ENCODE measurements at regions not wholly inside any gene's neighbourhood (a gene's known extent, or its start where the extent isn't known, plus 50 kb on each side); places are given as distances from the start of the nearest gene placed in this dataset.

DNA sequence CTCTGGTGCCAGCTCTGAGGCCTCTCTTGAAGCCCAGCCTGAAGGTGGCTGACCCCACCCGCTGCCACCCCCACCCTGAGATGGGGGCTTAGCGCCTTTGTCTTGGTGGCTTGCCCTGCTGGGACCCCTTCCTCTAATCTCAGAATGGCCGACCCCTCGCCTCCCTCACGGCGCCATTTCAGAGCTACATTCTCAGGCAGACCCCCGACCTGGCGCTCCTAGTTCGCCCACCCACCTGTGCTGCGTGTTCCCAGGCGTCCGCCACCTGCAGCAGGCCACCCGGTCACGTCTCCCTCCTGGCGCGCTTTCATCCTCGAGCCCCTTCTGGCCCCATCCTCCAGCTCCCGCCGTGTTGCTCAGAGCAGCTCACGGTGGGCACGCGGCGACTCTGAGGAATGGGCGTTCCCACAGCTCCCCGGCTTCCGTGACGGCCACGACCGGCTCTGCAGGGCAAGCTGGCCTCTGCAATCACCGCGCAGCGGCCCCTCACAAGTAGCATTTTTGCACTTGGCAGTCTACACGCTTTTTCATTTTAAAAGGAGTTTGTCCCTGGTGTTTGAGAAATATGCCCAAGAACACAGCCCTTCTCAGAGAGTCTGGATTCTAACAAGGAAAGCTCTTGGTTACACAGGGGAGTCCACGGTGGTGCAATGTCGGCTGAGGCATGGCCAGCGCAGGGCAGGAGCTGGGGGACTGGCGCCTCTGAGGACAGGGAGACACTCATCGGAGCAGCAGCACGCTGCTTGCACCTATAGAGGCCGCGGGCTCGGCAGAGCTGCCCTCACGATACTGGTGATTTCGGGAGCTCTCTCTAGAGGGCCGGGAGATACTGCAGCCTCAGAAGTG lies 105.7 kb upstream of the C14orf180 start:
- no peak for ATAC-seq (ENCODE audit: low FRiP score)
- DNase-seq (ENCODE audit: low spot score), result no peak
- TF ChIP-seq, protein P1, sequence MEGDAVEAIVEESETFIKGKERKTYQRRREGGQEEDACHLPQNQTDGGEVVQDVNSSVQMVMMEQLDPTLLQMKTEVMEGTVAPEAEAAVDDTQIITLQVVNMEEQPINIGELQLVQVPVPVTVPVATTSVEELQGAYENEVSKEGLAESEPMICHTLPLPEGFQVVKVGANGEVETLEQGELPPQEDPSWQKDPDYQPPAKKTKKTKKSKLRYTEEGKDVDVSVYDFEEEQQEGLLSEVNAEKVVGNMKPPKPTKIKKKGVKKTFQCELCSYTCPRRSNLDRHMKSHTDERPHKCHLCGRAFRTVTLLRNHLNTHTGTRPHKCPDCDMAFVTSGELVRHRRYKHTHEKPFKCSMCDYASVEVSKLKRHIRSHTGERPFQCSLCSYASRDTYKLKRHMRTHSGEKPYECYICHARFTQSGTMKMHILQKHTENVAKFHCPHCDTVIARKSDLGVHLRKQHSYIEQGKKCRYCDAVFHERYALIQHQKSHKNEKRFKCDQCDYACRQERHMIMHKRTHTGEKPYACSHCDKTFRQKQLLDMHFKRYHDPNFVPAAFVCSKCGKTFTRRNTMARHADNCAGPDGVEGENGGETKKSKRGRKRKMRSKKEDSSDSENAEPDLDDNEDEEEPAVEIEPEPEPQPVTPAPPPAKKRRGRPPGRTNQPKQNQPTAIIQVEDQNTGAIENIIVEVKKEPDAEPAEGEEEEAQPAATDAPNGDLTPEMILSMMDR (IDR thresholded peaks at IDR 0.05), result no peak

GRCh38 chr14:104474495-104475213 lies 104.9 kb upstream of the C14orf180 start:
- DNase-seq (ENCODE audit: low spot score) (no peak), ATAC-seq (ENCODE audit: low FRiP score) (no peak)
- TF ChIP-seq, protein P1 (IDR thresholded peaks at IDR 0.05), result no peak

- TF ChIP-seq, protein P1 (IDR thresholded peaks at IDR 0.05), result no peak
- ATAC-seq (ENCODE audit: low FRiP score) (no peak), DNase-seq (ENCODE audit: low spot score) (no peak)
These were observed 104.3 kb upstream of the C14orf180 start for GRCh38 chr14:104475256-104475655.

GRCh38 chr14:104475802-104476201 lies 103.8 kb upstream of the C14orf180 start:
- DNase-seq (ENCODE audit: low spot score) (no peak), ATAC-seq (ENCODE audit: low FRiP score) (no peak)
- TF ChIP-seq, protein P1 (IDR thresholded peaks at IDR 0.05), result no peak

DNA sequence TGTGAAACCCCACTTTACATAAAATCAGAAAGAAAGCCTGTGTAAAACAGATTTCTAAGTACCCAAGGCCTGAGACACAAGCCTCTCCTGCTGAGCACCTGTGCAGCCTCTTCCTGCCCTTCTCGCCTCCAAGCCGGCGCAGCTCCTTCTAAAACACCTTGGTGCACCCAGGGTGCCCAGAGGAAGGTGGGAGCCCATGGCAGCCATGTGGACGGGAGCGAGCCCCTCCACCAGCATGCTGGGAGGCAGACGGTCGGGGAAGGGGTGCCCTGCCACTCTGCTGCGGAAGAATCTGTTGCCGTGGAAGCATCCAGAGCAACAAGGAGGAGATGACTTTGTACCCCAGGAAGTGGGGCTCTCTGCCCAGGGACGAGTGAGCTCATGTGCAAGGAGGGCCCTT lies 103.1 kb upstream of the C14orf180 start:
- TF ChIP-seq, protein P1 (IDR thresholded peaks at IDR 0.05), result no peak
- ATAC-seq (ENCODE audit: low FRiP score), result no peak
- no peak for DNase-seq (ENCODE audit: low spot score)

- DNase-seq (ENCODE audit: low spot score) (no peak), ATAC-seq (ENCODE audit: low FRiP score) (no peak)
- TF ChIP-seq, protein P1 (IDR thresholded peaks at IDR 0.05), result no peak
These were observed 102.4 kb upstream of the C14orf180 start for GRCh38 chr14:104477117-104477623.
